Trophoblast cell (in vitro differentiated cells and primary cell): ENCODE measurements at regions not wholly inside any gene's neighbourhood (a gene's known extent, or its start where the extent isn't known, plus 50 kb on each side); places are given as distances from the start of the nearest gene placed in this dataset.

Source experiments
- DNase-seq, 2 donors: peaks; one replicate each; pipeline ENCODE4 v3.0.0-alpha.2; 2016
- H2AFZ ChIP-seq: 2 replicates; pipeline ENCODE4 v1.6.1; 2013; ENCODE audit warnings: low read length, moderate library complexity, mild to moderate bottlenecking; ENCODE audit not compliant: insufficient read depth, poor library complexity
- H2AK5ac ChIP-seq: 2 replicates; pipeline ENCODE4 v1.6.1; 2013; ENCODE audit warnings: mild to moderate bottlenecking, low read length
- H2BK120ac ChIP-seq: 2 replicates; pipeline ENCODE4 v1.6.1; 2013; ENCODE audit warnings: low read length, mild to moderate bottlenecking, moderate library complexity; ENCODE audit not compliant: insufficient read depth, poor library complexity
- H2BK12ac ChIP-seq: 2 replicates; pipeline ENCODE4 v1.6.1; 2013; ENCODE audit warnings: mild to moderate bottlenecking, low read length, moderate library complexity
- H2BK5ac ChIP-seq: 2 replicates; pipeline ENCODE4 v1.6.1; 2013; ENCODE audit warnings: low read length, low read depth, moderate library complexity, mild to moderate bottlenecking; ENCODE audit not compliant: poor library complexity
- H3K14ac ChIP-seq: 2 replicates; pipeline ENCODE4 v1.6.1; 2013; ENCODE audit warnings: mild to moderate bottlenecking, low read length
- H3K18ac ChIP-seq: 2 replicates; pipeline ENCODE4 v1.6.1; 2013; ENCODE audit warnings: mild to moderate bottlenecking, low read length
- H3K23ac ChIP-seq: 2 replicates; pipeline ENCODE4 v1.6.1; 2013; ENCODE audit warnings: low read length
- H3K27ac ChIP-seq: 2 replicates; pipeline ENCODE4 v1.5.1; 2013; ENCODE audit warnings: low read depth, mild to moderate bottlenecking, inconsistent platforms, low read length, moderate library complexity
- H3K27me3 ChIP-seq: 2 replicates; pipeline ENCODE4 v1.6.1; 2013; ENCODE audit warnings: inconsistent platforms, mild to moderate bottlenecking, low read length, moderate library complexity; ENCODE audit not compliant: insufficient read depth
- H3K36me3 ChIP-seq, 2 experiments: 1 replicate in 1 of 2; 2 replicates in 1 of 2; pipeline ENCODE4 v1.6.1; 2013; ENCODE audit warnings: low read length in 2 of 2, mild to moderate bottlenecking in 2 of 2, moderate library complexity in 1 of 2; ENCODE audit not compliant: insufficient read depth in 2 of 2, control insufficient read depth in 1 of 2
- H3K4ac ChIP-seq: 2 replicates; pipeline ENCODE4 v1.6.1; 2013; ENCODE audit warnings: low read depth, mild to moderate bottlenecking, low read length, moderate library complexity
- H3K4me1 ChIP-seq, 2 experiments: 1 replicate in 1 of 2; 2 replicates in 1 of 2; pipeline ENCODE4 v1.6.1; 2013; ENCODE audit warnings: low read length in 2 of 2, mild to moderate bottlenecking in 2 of 2, moderate library complexity in 1 of 2; ENCODE audit not compliant: insufficient read depth in 2 of 2, control insufficient read depth in 1 of 2
- H3K4me2 ChIP-seq: 2 replicates; pipeline ENCODE4 v1.6.1; 2013; ENCODE audit warnings: inconsistent platforms, mild to moderate bottlenecking, low read length, moderate library complexity
- H3K4me3 ChIP-seq: 2 replicates; pipeline ENCODE4 v1.5.1; 2013; ENCODE audit warnings: mild to moderate bottlenecking, low read depth, low read length, inconsistent platforms
- H3K79me1 ChIP-seq: one replicate; pipeline ENCODE4 v1.6.1; 2013; ENCODE audit warnings: low read length
- H3K79me2 ChIP-seq: 2 replicates; pipeline ENCODE4 v1.6.1; 2013; ENCODE audit warnings: low read length, mild to moderate bottlenecking; ENCODE audit not compliant: control insufficient read depth, insufficient read depth, poor library complexity
- H3K9ac ChIP-seq: 2 replicates; pipeline ENCODE4 v1.6.1; 2013; ENCODE audit warnings: mild to moderate bottlenecking, low read length
- H3K9me3 ChIP-seq: 2 replicates; pipeline ENCODE4 v1.6.1; 2013; ENCODE audit warnings: low read depth, mild to moderate bottlenecking, control low read depth, inconsistent platforms, low read length; ENCODE audit not compliant: insufficient read depth
- H4K12ac ChIP-seq: 2 replicates; pipeline ENCODE4 v1.6.1; 2013; ENCODE audit warnings: low read depth, mild to moderate bottlenecking, low read length, moderate library complexity
- H4K8ac ChIP-seq: 2 replicates; pipeline ENCODE4 v1.6.1; 2013; ENCODE audit warnings: low read depth, mild to moderate bottlenecking, low read length, moderate library complexity
- H4K91ac ChIP-seq: one replicate; pipeline ENCODE4 v1.6.1; 2013; ENCODE audit warnings: low read depth, mild to moderate bottlenecking, low read length, moderate library complexity
- WGBS: extraction: QIAGEN DNeasy Blood & Tissue Kit; methylation state at CpG from one replicate; pipeline ENCODE4 v1.1.7; 2013; ENCODE audit warnings: missing lambda C conversion rate; ENCODE audit not compliant: insufficient read length, insufficient coverage; ENCODE audit errors: extremely low coverage; 5-methylcytosine and 5-hydroxymethylcytosine counted together

DNA sequence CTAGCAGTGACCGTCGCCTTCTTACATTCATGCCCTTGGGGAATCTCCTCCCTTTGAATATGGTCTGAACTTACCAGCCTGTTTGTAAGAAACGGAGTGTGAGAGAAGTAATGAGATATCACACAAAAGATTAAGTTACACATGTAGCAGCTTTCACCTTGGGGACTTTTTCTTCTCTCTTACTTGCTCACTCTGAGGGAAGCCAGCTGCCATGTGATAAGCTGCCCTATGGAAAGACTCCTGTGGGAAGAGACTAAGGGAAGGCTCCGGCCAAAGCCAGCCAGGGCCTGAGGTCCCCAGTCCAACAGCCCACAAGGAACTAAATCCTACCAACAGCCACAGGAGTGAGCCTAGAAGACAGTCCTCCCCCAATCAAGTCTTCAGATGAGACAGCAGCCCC lies 190.4 kb upstream of the TSC22D2 start:
- Histone ChIP-seq H3K27me3 (no peaks in the 10 kb centered on the region), H4K12ac (no peak overlapping the region), H3K14ac (no peak overlapping the region), H3K4ac (no peak overlapping the region), H3K9ac (no peak overlapping the region), H3K79me2 (no peaks in the 10 kb centered on the region), H3K36me3 (no peaks in the 10 kb centered on the region), H4K8ac (no peak overlapping the region), H2BK5ac (no peak overlapping the region), H3K79me1 (peaks cover 3% of the 10 kb centered on the region), H3K27ac (no peak overlapping the region), H3K4me3 (no peak overlapping the region), H2AFZ (no peak overlapping the region), H3K4me2 (no peak overlapping the region), H2BK120ac (no peak overlapping the region), H2BK12ac (no peak overlapping the region), H3K18ac (no peak overlapping the region), H3K23ac (no peak overlapping the region), H2AK5ac (no peak overlapping the region), H4K91ac (no peak overlapping the region), H3K9me3 (no peaks in the 10 kb centered on the region), H3K4me1 (peaks cover 11 to 13% of the 10 kb centered on the region in 2 experiments)
- WGBS = no CpG with 5 or more reads among the region's 4 CpGs
- DNase-seq = no peak

- no peak overlapping the region for H4K12ac ChIP-seq
- no peak overlapping the region for H3K27ac ChIP-seq
- no peak overlapping the region for H2BK120ac ChIP-seq
- H3K4me2 ChIP-seq = no peak overlapping the region
- H3K18ac ChIP-seq = no peak overlapping the region
- no peak overlapping the region for H4K8ac ChIP-seq
- no peak overlapping the region for H3K4ac ChIP-seq
- H2AK5ac ChIP-seq = no peak overlapping the region
- H3K23ac ChIP-seq = no peak overlapping the region
- H3K9me3 ChIP-seq = no peaks in the 10 kb centered on the region
- peak overlapping the region; percentile 15 for H4K91ac ChIP-seq
- no peaks in the 10 kb centered on the region for H3K36me3 ChIP-seq
- H2AFZ ChIP-seq = no peak overlapping the region
- no CpG with 5 or more reads among the region's 9 CpGs for WGBS
- no peak overlapping the region for H3K9ac ChIP-seq
- H3K27me3 ChIP-seq = no peaks in the 10 kb centered on the region
- no peaks in the 10 kb centered on the region for H3K79me2 ChIP-seq
- DNase-seq = no peak
- H3K14ac ChIP-seq = no peak overlapping the region
- H2BK5ac ChIP-seq = no peak overlapping the region
- peaks cover 11 to 13% of the 10 kb centered on the region in 2 experiments for H3K4me1 ChIP-seq
- H3K79me1 ChIP-seq = peaks cover 3% of the 10 kb centered on the region
- H3K4me3 ChIP-seq = no peak overlapping the region
- peak overlapping the region; percentile 39 for H2BK12ac ChIP-seq
These were observed 191.1 kb upstream of the TSC22D2 start for GRCh38 chr3:150216866-150217600.

- H3K9me3 ChIP-seq = no peaks in the 10 kb centered on the region
- peaks cover 11 to 13% of the 10 kb centered on the region in 2 experiments for H3K4me1 ChIP-seq
These were observed 191.9 kb upstream of the TSC22D2 start for GRCh38 chr3:150216041-150216811.

GRCh38 chr3:150215616-150216015 lies 192.5 kb upstream of the TSC22D2 start:
- no peak overlapping the region for H2AFZ ChIP-seq
- H4K91ac ChIP-seq = no peak overlapping the region
- no peak overlapping the region for H2AK5ac ChIP-seq
- H3K9ac ChIP-seq = no peak overlapping the region
- no peak overlapping the region for H2BK12ac ChIP-seq
- H3K27me3 ChIP-seq = no peaks in the 10 kb centered on the region
- WGBS = no CpG with 5 or more reads among the region's 2 CpGs
- no peaks in the 10 kb centered on the region for H3K79me2 ChIP-seq
- H4K8ac ChIP-seq = no peak overlapping the region
- H4K12ac ChIP-seq = no peak overlapping the region
- H3K23ac ChIP-seq = no peak overlapping the region
- H2BK5ac ChIP-seq = no peak overlapping the region
- H3K4me2 ChIP-seq = no peak overlapping the region
- H3K9me3 ChIP-seq = no peaks in the 10 kb centered on the region
- no peak overlapping the region for H3K18ac ChIP-seq
- no peak for DNase-seq
- H3K27ac ChIP-seq = peak overlapping the region; percentile 2
- no peak overlapping the region for H3K4me3 ChIP-seq
- no peak overlapping the region for H3K4ac ChIP-seq
- peaks cover 11 to 13% of the 10 kb centered on the region in 2 experiments for H3K4me1 ChIP-seq
- no peak overlapping the region for H3K14ac ChIP-seq
- peaks cover 3% of the 10 kb centered on the region for H3K79me1 ChIP-seq
- H3K36me3 ChIP-seq = no peaks in the 10 kb centered on the region
- no peak overlapping the region for H2BK120ac ChIP-seq

More at GRCh38 chr3:150216041-150216811, 191.9 kb upstream of the TSC22D2 start:
- H2BK5ac ChIP-seq = no peak overlapping the region
- H2AFZ ChIP-seq = no peak overlapping the region
- no peak overlapping the region for H4K12ac ChIP-seq
- H3K4me3 ChIP-seq = no peak overlapping the region
- no peak for DNase-seq
- H4K8ac ChIP-seq = no peak overlapping the region
- peak overlapping the region; percentile 29 for H3K23ac ChIP-seq
- H3K4ac ChIP-seq = no peak overlapping the region
- H2AK5ac ChIP-seq = no peak overlapping the region
- no peak overlapping the region for H3K18ac ChIP-seq
- H3K14ac ChIP-seq = no peak overlapping the region
- peak overlapping the region; percentile 48 for H4K91ac ChIP-seq
- no peaks in the 10 kb centered on the region for H3K36me3 ChIP-seq
- no peaks in the 10 kb centered on the region for H3K79me2 ChIP-seq
- H3K4me2 ChIP-seq = peak overlapping the region; percentile 34
- peaks cover 3% of the 10 kb centered on the region for H3K79me1 ChIP-seq
- no CpG with 5 or more reads among the region's 6 CpGs for WGBS
- H2BK12ac ChIP-seq = peak overlapping the region; percentile 19
- H3K27ac ChIP-seq = no peak overlapping the region
- H2BK120ac ChIP-seq = peak overlapping the region; percentile 12
- H3K9ac ChIP-seq = no peak overlapping the region
- H3K27me3 ChIP-seq = no peaks in the 10 kb centered on the region
